ENCODE measurements at regions not wholly inside any gene's neighbourhood (a gene's known extent, or its start where the extent isn't known, plus 50 kb on each side); places are given as distances from the start of the nearest gene placed in this dataset.

GRCh38 chr10:83427101-83427500 lies 712.2 kb upstream of the GHITM start:
- TF ChIP-seq, protein P1, sequence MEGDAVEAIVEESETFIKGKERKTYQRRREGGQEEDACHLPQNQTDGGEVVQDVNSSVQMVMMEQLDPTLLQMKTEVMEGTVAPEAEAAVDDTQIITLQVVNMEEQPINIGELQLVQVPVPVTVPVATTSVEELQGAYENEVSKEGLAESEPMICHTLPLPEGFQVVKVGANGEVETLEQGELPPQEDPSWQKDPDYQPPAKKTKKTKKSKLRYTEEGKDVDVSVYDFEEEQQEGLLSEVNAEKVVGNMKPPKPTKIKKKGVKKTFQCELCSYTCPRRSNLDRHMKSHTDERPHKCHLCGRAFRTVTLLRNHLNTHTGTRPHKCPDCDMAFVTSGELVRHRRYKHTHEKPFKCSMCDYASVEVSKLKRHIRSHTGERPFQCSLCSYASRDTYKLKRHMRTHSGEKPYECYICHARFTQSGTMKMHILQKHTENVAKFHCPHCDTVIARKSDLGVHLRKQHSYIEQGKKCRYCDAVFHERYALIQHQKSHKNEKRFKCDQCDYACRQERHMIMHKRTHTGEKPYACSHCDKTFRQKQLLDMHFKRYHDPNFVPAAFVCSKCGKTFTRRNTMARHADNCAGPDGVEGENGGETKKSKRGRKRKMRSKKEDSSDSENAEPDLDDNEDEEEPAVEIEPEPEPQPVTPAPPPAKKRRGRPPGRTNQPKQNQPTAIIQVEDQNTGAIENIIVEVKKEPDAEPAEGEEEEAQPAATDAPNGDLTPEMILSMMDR (IDR thresholded peaks at IDR 0.05) = no peak
- TF ChIP-seq POLR2A (IDR thresholded peaks at IDR 0.05) = no peak

Measured in heart left ventricle (tissue), 13 donors.